ENCODE measurements at regions not wholly inside any gene's neighbourhood (a gene's known extent, or its start where the extent isn't known, plus 50 kb on each side); places are given as distances from the start of the nearest gene placed in this dataset.

- TF ChIP-seq CTCF (IDR thresholded peaks at IDR 0.05; ENCODE audit: low read depth, low read length, poor library complexity, severe bottlenecking) (no peak), EZH2phosphoT487 (IDR thresholded peaks at IDR 0.05; ENCODE audit: borderline replicate concordance, low read length) (no peak)
These were observed 381.7 kb upstream of the JARID2 start for GRCh38 chr6:14863902-14864850.
